Gastrocnemius medialis (tissue), 4 donors: ENCODE measurements at regions not wholly inside any gene's neighbourhood (a gene's known extent, or its start where the extent isn't known, plus 50 kb on each side); places are given as distances from the start of the nearest gene placed in this dataset.
A peak's percentile ranks its signal among the peaks of the same experiment; 100 is the strongest.

ENCODE experiments used
- ATAC-seq, 2 donors: fragments of 150-250 bp; one replicate each; pipeline ENCODE4 v1.9.1; 2016
- DNase-seq, 2 donors: peaks; one replicate each; pipeline ENCODE4 v3.0.0-alpha.2; 2019
- H3K27ac ChIP-seq, 4 donors: fragments of 200-600 bp; sonication (generic); 1 replicate in 1 of 4; 2 replicates in 3 of 4; pipeline ENCODE4 v1.5.1; 2016 to 2018; ENCODE audit warnings: mild to moderate bottlenecking in 2 of 4, moderate library complexity in 1 of 4
- H3K27me3 ChIP-seq, 3 donors: fragments of 200-600 bp; sonication (generic) in 2 of 3; 1 replicate in 1 of 3; 2 replicates in 2 of 3; pipeline versions ENCODE4 v1.5.1 to v1.6.0; 2016 to 2019; ENCODE audit warnings: mild to moderate bottlenecking in 1 of 3, moderate library complexity in 1 of 3
- H3K36me3 ChIP-seq, 2 donors: fragments of 200-600 bp; sonication (generic) in 1 of 2; one replicate each; pipeline ENCODE4 v1.5.1; 2017 to 2018
- H3K4me1 ChIP-seq, 2 donors: fragments of 200-600 bp; sonication (generic) in 1 of 2; one replicate each; pipeline ENCODE4 v1.5.1; 2016 to 2017; ENCODE audit warnings: mild to moderate bottlenecking in 2 of 2
- H3K4me3 ChIP-seq, 4 donors: fragments of 200-600 bp; sonication (generic) in 3 of 4; 1 replicate in 1 of 4; 2 replicates in 3 of 4; pipeline ENCODE4 v1.5.1; 2016 to 2019; ENCODE audit warnings: mild to moderate bottlenecking in 2 of 4
- H3K9me3 ChIP-seq, 3 donors: fragments of 200-600 bp; sonication (generic) in 2 of 3; 1 replicate in 1 of 3; 2 replicates in 2 of 3; pipeline ENCODE4 v1.5.1; 2016 to 2019
- POLR2A ChIP-seq, 2 donors: fragments of 450-650 bp; IDR thresholded peaks; one replicate each; pipeline ENCODE4 v1.6.1; 2017; ENCODE audit warnings: antibody characterized with exemption in 2 of 2, mild to moderate bottlenecking in 2 of 2, moderate library complexity in 2 of 2
- in situ Hi-C, 4 donors: fragments of 200-750 bp; cut with MboI; loops; one replicate each; pipeline versions ENCODE4 v1.15.0 to v1.8.0; 2017; ENCODE audit warnings: low sequenced_read_pairs in 4 of 4
- intact Hi-C: fragments of 100-400 bp; cut with DNase I; formaldehyde crosslinking; loops from one replicate; pipeline ENCODE4 v1.15.1; 2023; ENCODE audit warnings: low total_unique reads
- TF ChIP-seq, protein P1 (sequence below), 5 experiments: fragments of 450-650 bp in 3 of 5; fragments of 200-600 bp in 2 of 5; sonication (generic) in 2 of 5; IDR thresholded peaks in 4 of 5; conservative IDR thresholded peaks in 1 of 5; 1 replicate in 4 of 5; 2 replicates in 1 of 5; pipeline ENCODE4 v1.5.1; 2016 to 2019; ENCODE audit warnings: antibody characterized with exemption in 5 of 5, mild to moderate bottlenecking in 3 of 5, moderate library complexity in 3 of 5

DNA sequence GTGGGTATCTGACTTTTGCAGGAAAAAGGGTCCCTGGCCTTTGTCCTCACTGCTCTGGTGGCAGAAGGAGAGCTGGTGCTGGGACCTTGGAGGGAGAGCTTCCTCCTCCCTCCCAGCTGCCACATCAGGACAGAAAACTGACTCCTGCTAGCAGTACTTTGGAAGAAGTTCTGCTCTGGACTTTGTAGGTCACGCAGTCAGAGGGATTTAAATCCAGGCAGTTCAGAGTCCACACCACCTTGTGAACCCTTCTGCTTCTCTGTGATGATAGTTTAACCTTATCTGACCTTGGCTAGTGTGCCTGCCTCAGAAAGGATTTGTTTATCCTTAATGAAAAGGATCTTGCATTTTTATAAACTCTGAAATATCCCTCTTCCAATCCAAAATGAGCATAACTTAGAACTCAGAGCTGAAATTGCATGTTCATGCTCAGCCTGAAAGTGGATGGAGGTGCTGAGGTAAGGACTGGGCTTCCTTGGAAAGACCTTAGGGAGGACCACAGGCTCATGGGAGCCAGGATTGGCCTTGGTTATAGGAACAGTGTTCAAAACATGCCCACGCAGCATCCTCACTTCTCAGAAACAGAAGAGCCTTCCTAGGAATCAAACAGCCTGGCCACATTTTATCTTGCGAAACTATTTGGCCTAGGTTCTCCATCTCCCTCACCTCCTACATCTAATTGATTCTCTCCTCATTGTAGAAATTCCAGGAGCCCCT lies 123.9 kb upstream of the SASH1 start:
- Histone ChIP-seq H3K4me1 (peaks cover 0 to 3% of the 10 kb centered on the region in 2 donors), H3K9me3 (no peaks in the 10 kb centered on the region), H3K4me3 (no peak overlapping the region), H3K36me3 (no peaks in the 10 kb centered on the region), H3K27ac (no peak overlapping the region), H3K27me3 (no peaks in the 10 kb centered on the region)
- DNase-seq (no peak), ATAC-seq (peak in 1 of 2 donors; percentile 19)
- TF ChIP-seq POLR2A (IDR thresholded peaks at IDR 0.05), result no peak
- TF ChIP-seq, protein P1, sequence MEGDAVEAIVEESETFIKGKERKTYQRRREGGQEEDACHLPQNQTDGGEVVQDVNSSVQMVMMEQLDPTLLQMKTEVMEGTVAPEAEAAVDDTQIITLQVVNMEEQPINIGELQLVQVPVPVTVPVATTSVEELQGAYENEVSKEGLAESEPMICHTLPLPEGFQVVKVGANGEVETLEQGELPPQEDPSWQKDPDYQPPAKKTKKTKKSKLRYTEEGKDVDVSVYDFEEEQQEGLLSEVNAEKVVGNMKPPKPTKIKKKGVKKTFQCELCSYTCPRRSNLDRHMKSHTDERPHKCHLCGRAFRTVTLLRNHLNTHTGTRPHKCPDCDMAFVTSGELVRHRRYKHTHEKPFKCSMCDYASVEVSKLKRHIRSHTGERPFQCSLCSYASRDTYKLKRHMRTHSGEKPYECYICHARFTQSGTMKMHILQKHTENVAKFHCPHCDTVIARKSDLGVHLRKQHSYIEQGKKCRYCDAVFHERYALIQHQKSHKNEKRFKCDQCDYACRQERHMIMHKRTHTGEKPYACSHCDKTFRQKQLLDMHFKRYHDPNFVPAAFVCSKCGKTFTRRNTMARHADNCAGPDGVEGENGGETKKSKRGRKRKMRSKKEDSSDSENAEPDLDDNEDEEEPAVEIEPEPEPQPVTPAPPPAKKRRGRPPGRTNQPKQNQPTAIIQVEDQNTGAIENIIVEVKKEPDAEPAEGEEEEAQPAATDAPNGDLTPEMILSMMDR (IDR thresholded peaks at IDR 0.05 in 4 of 5, conservative IDR thresholded peaks at IDR 0.05 in 1 of 5), result no peak
- intact Hi-C loops, result no loop called here
- in situ Hi-C loops, result no loop called here

DNA sequence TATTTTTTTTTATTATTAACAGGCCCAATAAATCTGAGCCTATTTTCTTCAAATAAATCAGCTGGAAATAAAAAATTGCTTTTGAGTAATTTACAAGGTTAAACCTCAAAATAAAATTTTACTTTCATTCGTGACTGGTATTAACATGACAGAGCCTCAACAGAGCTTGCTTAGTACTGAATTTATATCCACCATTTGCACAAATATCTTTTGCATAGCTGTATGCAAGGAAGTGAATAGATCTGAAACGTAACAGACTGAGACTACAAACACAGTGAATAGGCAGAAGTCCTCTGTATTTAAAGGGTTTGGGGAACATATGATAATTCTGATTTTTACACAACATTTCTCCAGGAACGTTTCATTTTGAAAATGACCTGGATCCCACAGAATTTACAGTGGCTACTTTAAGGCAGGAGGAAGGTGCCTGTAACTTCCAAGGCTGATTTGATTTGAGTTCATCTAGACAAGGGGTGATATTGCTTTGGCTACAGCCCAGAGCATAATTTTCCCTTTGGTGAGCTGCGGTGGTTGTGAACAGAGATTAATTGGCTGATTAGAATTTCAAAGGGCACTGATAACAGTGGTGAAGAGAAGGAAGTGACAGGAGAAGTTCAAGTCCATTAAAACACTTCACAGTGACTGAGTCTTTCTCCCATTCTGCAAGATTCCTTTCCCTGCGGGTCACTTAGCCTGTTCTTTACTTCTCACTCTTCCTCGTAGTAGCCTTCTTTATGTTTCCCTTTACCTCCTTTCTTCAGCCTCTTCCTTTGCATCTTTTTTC lies 121.2 kb upstream of the SASH1 start:
- no peaks in the 10 kb centered on the region for H3K9me3 ChIP-seq
- no peak for DNase-seq
- in situ Hi-C loops, result no loop called here
- H3K27me3 ChIP-seq, result no peaks in the 10 kb centered on the region
- no peak for TF ChIP-seq POLR2A (IDR thresholded peaks at IDR 0.05)
- TF ChIP-seq, protein P1 (IDR thresholded peaks at IDR 0.05 in 4 of 5, conservative IDR thresholded peaks at IDR 0.05 in 1 of 5), result no peak
- H3K4me3 ChIP-seq, result no peak overlapping the region
- H3K27ac ChIP-seq, result no peak overlapping the region
- no peaks in the 10 kb centered on the region for H3K36me3 ChIP-seq
- peaks cover 0 to 3% of the 10 kb centered on the region in 2 donors for H3K4me1 ChIP-seq
- intact Hi-C loops, result loop anchor here (5.0 kb wide), 1 partner anchor 454 kb away; no protein-coding TSS in a partner anchor
- ATAC-seq, result no peak

DNA sequence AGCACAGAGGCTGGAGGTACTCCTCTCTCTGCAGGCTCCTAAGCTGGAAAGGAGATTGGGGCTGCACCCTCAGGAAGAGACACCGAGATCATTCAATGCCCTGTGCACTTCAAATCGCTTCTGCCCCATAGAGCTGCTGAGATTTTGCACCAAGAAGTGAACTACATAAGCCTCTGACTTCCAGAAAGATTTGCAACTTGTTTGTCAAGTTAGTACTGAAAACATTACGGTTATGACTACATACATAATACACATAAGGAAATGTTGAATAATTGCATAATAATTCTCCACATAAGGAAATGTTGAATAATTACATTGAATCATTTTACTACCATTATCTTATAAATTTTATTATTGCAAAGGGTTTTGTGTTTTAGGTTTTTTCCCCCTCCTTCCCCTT lies 120.3 kb upstream of the SASH1 start:
- no peaks in the 10 kb centered on the region for H3K27me3 ChIP-seq
- intact Hi-C loops (loop anchor here (5.0 kb wide), 1 partner anchor 455 kb away; no protein-coding TSS in a partner anchor), in situ Hi-C loops (no loop called here)
- no peaks in the 10 kb centered on the region for H3K9me3 ChIP-seq
- peaks cover 0 to 3% of the 10 kb centered on the region in 2 donors for H3K4me1 ChIP-seq
- H3K4me3 ChIP-seq, result no peak overlapping the region
- H3K27ac ChIP-seq, result no peak overlapping the region
- H3K36me3 ChIP-seq, result no peaks in the 10 kb centered on the region
- DNase-seq, result no peak
- no peak for ATAC-seq
- TF ChIP-seq, protein P1 (IDR thresholded peaks at IDR 0.05 in 4 of 5, conservative IDR thresholded peaks at IDR 0.05 in 1 of 5), result no peak
- TF ChIP-seq POLR2A (IDR thresholded peaks at IDR 0.05), result no peak

DNA sequence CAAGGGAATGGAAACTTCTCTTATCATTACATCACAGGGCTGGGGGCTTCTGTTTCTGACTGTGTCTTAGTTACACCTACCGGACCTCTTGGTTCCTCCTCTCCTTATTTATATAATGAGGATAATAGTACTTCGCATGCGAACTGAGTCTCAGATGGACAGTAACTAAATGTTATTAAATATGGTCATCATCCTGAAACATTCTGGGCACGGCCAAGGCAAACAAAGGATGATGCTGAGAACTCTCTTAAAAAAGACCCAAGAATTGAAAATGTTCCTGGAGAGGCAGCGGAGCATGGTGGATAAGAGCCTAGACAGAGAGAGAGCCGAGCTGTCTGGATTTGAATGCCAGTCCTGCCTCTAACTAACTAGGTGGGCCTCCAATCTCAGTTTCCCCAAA lies 119.8 kb upstream of the SASH1 start:
- in situ Hi-C loops, result no loop called here
- Histone ChIP-seq H3K9me3 (no peaks in the 10 kb centered on the region), H3K4me3 (no peak overlapping the region), H3K27ac (no peak overlapping the region), H3K27me3 (no peaks in the 10 kb centered on the region), H3K36me3 (no peaks in the 10 kb centered on the region), H3K4me1 (peaks cover 0 to 3% of the 10 kb centered on the region in 2 donors)
- no peak for ATAC-seq
- TF ChIP-seq, protein P1 (IDR thresholded peaks at IDR 0.05 in 4 of 5, conservative IDR thresholded peaks at IDR 0.05 in 1 of 5), result no peak
- no peak for TF ChIP-seq POLR2A (IDR thresholded peaks at IDR 0.05)
- no peak for DNase-seq
- intact Hi-C loops, result loop anchor here (5.0 kb wide), 1 partner anchor 456 kb away; no protein-coding TSS in a partner anchor
